Left lung (tissue), 4 donors: ENCODE measurements at regions not wholly inside any gene's neighbourhood (a gene's known extent, or its start where the extent isn't known, plus 50 kb on each side); places are given as distances from the start of the nearest gene placed in this dataset.

Experiments used
- ATAC-seq: fragments of 200-7000 bp; cut with Tn5 transposase; one replicate; pipeline ENCODE4 v1.9.1; 2020; ENCODE audit warnings: moderate library complexity
- DNase-seq, 4 donors: peaks; one replicate each; pipeline ENCODE4 v3.0.0-alpha.2; 2013 to 2020
- H3K27ac ChIP-seq, 2 donors: fragments of 200-600 bp; sonication (generic) in 1 of 2; one replicate each; pipeline versions ENCODE4 v1.5.0 to v1.8.0; 2020 to 2021
- H3K27me3 ChIP-seq, 2 donors: fragments of 200-600 bp; sonication (generic) in 1 of 2; one replicate each; pipeline versions ENCODE4 v1.5.0 to v1.8.0; 2020 to 2021
- H3K36me3 ChIP-seq, 2 donors: fragments of 200-600 bp; sonication (generic) in 1 of 2; one replicate each; pipeline versions ENCODE4 v1.5.0 to v1.8.0; 2020 to 2021
- H3K4me1 ChIP-seq, 2 donors: fragments of 200-600 bp; one replicate each; pipeline ENCODE4 v1.8.0; 2021
- H3K4me3 ChIP-seq, 2 donors: fragments of 200-600 bp; sonication (generic) in 1 of 2; one replicate each; pipeline versions ENCODE4 v1.5.0 to v1.8.0; 2020 to 2021; ENCODE audit warnings: mild to moderate bottlenecking in 1 of 2
- H3K9me3 ChIP-seq, 2 donors: fragments of 200-600 bp; sonication (generic) in 1 of 2; one replicate each; pipeline versions ENCODE4 v1.5.0 to v1.8.0; 2020 to 2021
- CTCF ChIP-seq, 2 donors: fragments of 200-600 bp; sonication (generic) in 1 of 2; IDR thresholded peaks; one replicate each; pipeline versions ENCODE4 v1.5.0 to v1.8.0; 2021; ENCODE audit warnings: antibody characterized with exemption in 2 of 2
- intact Hi-C, 2 donors: fragments of 100-400 bp; cut with DNase I; formaldehyde crosslinking; loops; one replicate each; pipeline versions ENCODE4 v1.11.2 to v1.14.2; 2022
- donor health status: DM: no; HTN: yes; CAD: no.
- donor health status: DM: no; HTN: no; CAD: no.

GRCh38 chr2:8604262-8604661 lies 77.6 kb upstream of the ID2 start:
- Histone ChIP-seq H3K36me3 (no peaks in the 10 kb centered on the region), H3K9me3 (no peaks in the 10 kb centered on the region), H3K4me3 (no peak overlapping the region), H3K4me1 (peaks cover 0 to 6% of the 10 kb centered on the region in 2 donors), H3K27ac (no peak overlapping the region), H3K27me3 (no peaks in the 10 kb centered on the region)
- no peak for DNase-seq
- no peak for ATAC-seq
- TF ChIP-seq CTCF (IDR thresholded peaks at IDR 0.05), result no peak
- intact Hi-C loops, result no loop called here

- H3K4me3 ChIP-seq, result no peak overlapping the region
- no peaks in the 10 kb centered on the region for H3K27me3 ChIP-seq
- DNase-seq (no peak), ATAC-seq (no peak)
- no peaks in the 10 kb centered on the region for H3K36me3 ChIP-seq
- H3K4me1 ChIP-seq, result peaks cover 0 to 6% of the 10 kb centered on the region in 2 donors
- intact Hi-C loops, result no loop called here
- no peak for TF ChIP-seq CTCF (IDR thresholded peaks at IDR 0.05)
- H3K9me3 ChIP-seq, result no peaks in the 10 kb centered on the region
- H3K27ac ChIP-seq, result no peak overlapping the region
Measured at GRCh38 chr2:8605351-8606065, 76.3 kb upstream of the ID2 start.

- ATAC-seq (no peak), DNase-seq (no peak)
- no peak for TF ChIP-seq CTCF (IDR thresholded peaks at IDR 0.05)
- H3K27ac ChIP-seq, result no peak overlapping the region
- no peaks in the 10 kb centered on the region for H3K36me3 ChIP-seq
- no peaks in the 10 kb centered on the region for H3K27me3 ChIP-seq
- H3K9me3 ChIP-seq, result no peaks in the 10 kb centered on the region
- no peak overlapping the region for H3K4me3 ChIP-seq
- intact Hi-C loops, result no loop called here
- peaks cover 0 to 6% of the 10 kb centered on the region in 2 donors for H3K4me1 ChIP-seq
Measured at GRCh38 chr2:8606226-8606625, 75.6 kb upstream of the ID2 start.

GRCh38 chr2:8606649-8607550 lies 75.0 kb upstream of the ID2 start:
- DNase-seq (no peak), ATAC-seq (no peak)
- intact Hi-C loops, result no loop called here
- H3K36me3 ChIP-seq, result no peaks in the 10 kb centered on the region
- H3K4me1 ChIP-seq, result peaks cover 0 to 6% of the 10 kb centered on the region in 2 donors
- no peak overlapping the region for H3K4me3 ChIP-seq
- H3K27me3 ChIP-seq, result no peaks in the 10 kb centered on the region
- no peak overlapping the region for H3K27ac ChIP-seq
- H3K9me3 ChIP-seq, result no peaks in the 10 kb centered on the region
- TF ChIP-seq CTCF (IDR thresholded peaks at IDR 0.05), result no peak

GRCh38 chr2:8607606-8608005 lies 74.2 kb upstream of the ID2 start:
- DNase-seq (no peak), ATAC-seq (no peak)
- no peak for TF ChIP-seq CTCF (IDR thresholded peaks at IDR 0.05)
- Histone ChIP-seq H3K27ac (no peak overlapping the region), H3K36me3 (no peaks in the 10 kb centered on the region), H3K4me3 (no peak overlapping the region), H3K27me3 (no peaks in the 10 kb centered on the region), H3K9me3 (no peaks in the 10 kb centered on the region), H3K4me1 (peaks cover 0 to 4% of the 10 kb centered on the region in 2 donors)
- intact Hi-C loops, result no loop called here
